OCI-LY7 (cell line): ENCODE measurements at regions not wholly inside any gene's neighbourhood (a gene's known extent, or its start where the extent isn't known, plus 50 kb on each side); places are given as distances from the start of the nearest gene placed in this dataset.

ENCODE experiments used
- BruUV-seq: library from RNA; stranded (reverse); fragments of 400-500 nt; replicated peaks from 2 replicates; lab custom pipeline; 2021; lab: Mats Ljungman, UMichigan
- CTCF ChIA-PET: fragments of 300-600 bp; sonication (Branson Sonifier 250); formaldehyde crosslinking; loops from one replicate; lab custom pipeline; 2022; ENCODE audit warnings: antibody characterized with exemption; ENCODE audit not compliant: unreplicated experiment; lab: Charles Lee
- POLR2A ChIA-PET: fragments of 300-600 bp; sonication (Branson Sonifier 250); formaldehyde crosslinking; loops from one replicate; lab custom pipeline; 2022; ENCODE audit warnings: antibody characterized with exemption; lab: Charles Lee
- DNase-seq: peaks from one replicate; pipeline ENCODE4 v3.0.0-alpha.2; 2015; ENCODE audit warnings: low spot score
- H2AFZ ChIP-seq: fragments of 200-600 bp; sonication (generic), shearing (Covaris generic); 2 replicates; pipeline ENCODE4 v1.6.1; 2014; ENCODE audit warnings: mild to moderate bottlenecking, antibody characterized with exemption, low read length, moderate library complexity
- H3K27ac ChIP-seq: fragments of 200-600 bp; sonication (generic); 2 replicates; pipeline ENCODE4 v1.5.1; 2014; ENCODE audit warnings: mixed run types, low read depth, mild to moderate bottlenecking, moderate library complexity, low read length, inconsistent platforms; ENCODE audit not compliant: poor library complexity, severe bottlenecking
- H3K36me3 ChIP-seq: fragments of 200-600 bp; sonication (generic); 2 replicates; pipeline ENCODE4 v1.6.1; 2014; ENCODE audit warnings: mild to moderate bottlenecking, antibody characterized with exemption, low read length, moderate library complexity, mixed read lengths; ENCODE audit not compliant: insufficient read depth
- H3K4me1 ChIP-seq: fragments of 200-600 bp; sonication (generic); 2 replicates; pipeline ENCODE4 v1.5.1; 2014; ENCODE audit warnings: mild to moderate bottlenecking, low read length; ENCODE audit not compliant: insufficient read depth, poor library complexity, severe bottlenecking
- H3K4me2 ChIP-seq: fragments of 200-600 bp; sonication (generic); 2 replicates; pipeline ENCODE4 v1.6.1; 2014; ENCODE audit warnings: mild to moderate bottlenecking, low read length
- H3K4me3 ChIP-seq: fragments of 200-600 bp; sonication (generic); 2 replicates; pipeline ENCODE4 v1.5.1; 2014; ENCODE audit warnings: mild to moderate bottlenecking, low read depth, low read length; ENCODE audit not compliant: poor library complexity, severe bottlenecking
- H3K79me2 ChIP-seq: fragments of 200-600 bp; sonication (generic); 2 replicates; pipeline ENCODE4 v1.6.1; 2016; ENCODE audit warnings: low read depth, mild to moderate bottlenecking, low read length, moderate library complexity, mixed read lengths; ENCODE audit not compliant: insufficient read depth
- H3K9me2 ChIP-seq: fragments of 200-600 bp; sonication (generic); 2 replicates; pipeline ENCODE4 v1.6.1; 2016; ENCODE audit warnings: mild to moderate bottlenecking, low read length, mixed read lengths; ENCODE audit not compliant: insufficient read depth
- H3K9me3 ChIP-seq: fragments of 200-600 bp; sonication (generic); 2 replicates; pipeline ENCODE4 v1.6.1; 2014; ENCODE audit warnings: mild to moderate bottlenecking, mixed run types, low read length, mixed read lengths
- H4K20me1 ChIP-seq: fragments of 200-600 bp; sonication (generic); 2 replicates; pipeline ENCODE4 v1.6.1; 2014; ENCODE audit warnings: mild to moderate bottlenecking, antibody characterized with exemption, low read length, moderate library complexity, mixed read lengths; ENCODE audit not compliant: insufficient read depth
- EZH2phosphoT487 ChIP-seq: fragments of 200-600 bp; sonication (generic); IDR thresholded peaks from 2 replicates; pipeline ENCODE4 v1.6.1; 2018; ENCODE audit warnings: low read depth, borderline replicate concordance, mild to moderate bottlenecking, mixed run types, antibody characterized with exemption, low read length, moderate library complexity, mixed read lengths
- intact Hi-C: fragments of 100-400 bp; cut with micrococcal nuclease; formaldehyde crosslinking; loops from one replicate; pipeline ENCODE4 v1.10.0; 2022; ENCODE audit not compliant: unreplicated experiment
- TF ChIP-seq, protein P1 (sequence below): fragments of 200-600 bp; sonication (generic); conservative IDR thresholded peaks from 2 replicates; pipeline ENCODE4 v1.5.1; 2014; ENCODE audit warnings: mild to moderate bottlenecking, antibody characterized with exemption, low read length, moderate library complexity, mixed read lengths

DNA sequence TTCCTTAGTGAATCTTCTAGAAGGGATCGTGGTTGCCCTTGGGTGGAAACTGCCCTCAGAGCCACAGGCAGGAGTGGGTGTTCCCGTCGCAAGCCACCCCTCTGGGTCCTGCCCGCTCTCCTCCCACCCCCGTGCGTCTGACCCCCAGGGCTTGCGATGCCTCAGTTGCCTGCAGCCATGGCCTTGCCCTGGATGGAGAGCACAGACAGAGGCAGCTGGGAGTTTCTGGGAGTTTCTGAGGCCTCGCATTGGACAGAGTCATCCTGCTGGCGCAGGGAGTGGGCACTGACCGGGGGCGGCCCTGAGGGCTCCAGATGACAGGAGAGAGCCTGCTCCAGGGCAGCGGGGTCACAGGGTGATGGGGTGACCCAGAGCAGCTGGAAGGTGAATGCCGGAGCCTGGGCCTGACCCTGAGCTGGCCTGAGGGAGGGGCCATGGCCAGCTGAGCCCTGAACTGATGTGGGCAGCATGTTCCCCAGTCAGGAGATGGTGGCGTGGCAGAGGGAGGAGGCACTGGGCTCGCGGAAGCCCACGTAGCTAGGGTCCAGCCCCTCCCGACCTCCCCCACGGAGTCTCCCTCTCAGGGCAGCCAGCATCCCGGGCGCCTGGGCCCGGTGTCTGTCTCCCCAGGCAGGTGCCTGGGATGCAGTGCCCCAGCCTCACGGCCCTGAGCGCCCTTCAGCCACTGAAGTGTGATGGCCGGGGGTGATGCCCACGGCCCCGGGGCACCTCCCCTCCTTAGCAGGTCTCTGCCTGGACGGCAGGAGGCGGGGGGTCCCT lies 1236.2 kb downstream of the BRD1 start:
- H3K4me3 ChIP-seq = no peak overlapping the region
- no peak for TF ChIP-seq EZH2phosphoT487
- TF ChIP-seq, protein P1, sequence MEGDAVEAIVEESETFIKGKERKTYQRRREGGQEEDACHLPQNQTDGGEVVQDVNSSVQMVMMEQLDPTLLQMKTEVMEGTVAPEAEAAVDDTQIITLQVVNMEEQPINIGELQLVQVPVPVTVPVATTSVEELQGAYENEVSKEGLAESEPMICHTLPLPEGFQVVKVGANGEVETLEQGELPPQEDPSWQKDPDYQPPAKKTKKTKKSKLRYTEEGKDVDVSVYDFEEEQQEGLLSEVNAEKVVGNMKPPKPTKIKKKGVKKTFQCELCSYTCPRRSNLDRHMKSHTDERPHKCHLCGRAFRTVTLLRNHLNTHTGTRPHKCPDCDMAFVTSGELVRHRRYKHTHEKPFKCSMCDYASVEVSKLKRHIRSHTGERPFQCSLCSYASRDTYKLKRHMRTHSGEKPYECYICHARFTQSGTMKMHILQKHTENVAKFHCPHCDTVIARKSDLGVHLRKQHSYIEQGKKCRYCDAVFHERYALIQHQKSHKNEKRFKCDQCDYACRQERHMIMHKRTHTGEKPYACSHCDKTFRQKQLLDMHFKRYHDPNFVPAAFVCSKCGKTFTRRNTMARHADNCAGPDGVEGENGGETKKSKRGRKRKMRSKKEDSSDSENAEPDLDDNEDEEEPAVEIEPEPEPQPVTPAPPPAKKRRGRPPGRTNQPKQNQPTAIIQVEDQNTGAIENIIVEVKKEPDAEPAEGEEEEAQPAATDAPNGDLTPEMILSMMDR = no peak
- POLR2A ChIA-PET = no interaction called here
- CTCF ChIA-PET = no interaction called here
- no peaks in the 10 kb centered on the region for H4K20me1 ChIP-seq
- no peaks in the 10 kb centered on the region for H3K9me3 ChIP-seq
- intact Hi-C loops = no loop called here
- no peaks in the 10 kb centered on the region for H3K36me3 ChIP-seq
- no peak for DNase-seq
- BruUV-seq = no TSS peak
- no peaks in the 10 kb centered on the region for H3K79me2 ChIP-seq
- no peak overlapping the region for H2AFZ ChIP-seq
- no peak overlapping the region for H3K27ac ChIP-seq
- no peaks in the 10 kb centered on the region for H3K4me1 ChIP-seq
- H3K9me2 ChIP-seq = no peaks in the 10 kb centered on the region
- no peak overlapping the region for H3K4me2 ChIP-seq

DNA sequence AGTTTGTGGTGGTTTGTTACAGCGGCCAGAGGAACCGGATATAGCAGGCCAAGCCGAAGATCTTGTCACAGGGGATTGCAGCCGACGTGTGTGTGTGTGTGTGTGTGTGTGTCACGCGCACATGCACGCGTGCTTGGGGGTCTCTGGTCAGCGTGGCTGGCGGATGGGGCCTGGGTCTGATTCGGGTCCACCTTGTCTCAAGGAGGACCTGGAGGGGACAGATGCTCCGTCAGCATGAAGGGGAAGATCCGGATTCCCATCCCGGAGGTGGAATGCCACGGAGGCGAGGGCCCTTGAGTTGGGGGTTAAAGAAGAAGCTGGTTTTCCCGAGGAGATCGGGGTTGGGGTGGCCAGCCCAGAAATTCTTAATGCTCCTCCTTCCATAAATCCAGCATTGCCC lies 1237.8 kb downstream of the BRD1 start:
- H3K79me2 ChIP-seq = no peaks in the 10 kb centered on the region
- H2AFZ ChIP-seq = no peak overlapping the region
- no TSS peak for BruUV-seq
- H4K20me1 ChIP-seq = no peaks in the 10 kb centered on the region
- no peak for DNase-seq
- TF ChIP-seq EZH2phosphoT487 = no peak
- TF ChIP-seq, protein P1 = no peak
- H3K36me3 ChIP-seq = no peaks in the 10 kb centered on the region
- H3K27ac ChIP-seq = no peak overlapping the region
- ChIA-PET POLR2A (no interaction called here), CTCF (no interaction called here)
- no peaks in the 10 kb centered on the region for H3K9me2 ChIP-seq
- intact Hi-C loops = no loop called here
- H3K4me2 ChIP-seq = no peak overlapping the region
- H3K4me3 ChIP-seq = no peak overlapping the region
- H3K9me3 ChIP-seq = 0 out of 2 replicates have a peak, but pooled peaks cover under 1% of the 10 kb centered on the region
- no peaks in the 10 kb centered on the region for H3K4me1 ChIP-seq

DNA sequence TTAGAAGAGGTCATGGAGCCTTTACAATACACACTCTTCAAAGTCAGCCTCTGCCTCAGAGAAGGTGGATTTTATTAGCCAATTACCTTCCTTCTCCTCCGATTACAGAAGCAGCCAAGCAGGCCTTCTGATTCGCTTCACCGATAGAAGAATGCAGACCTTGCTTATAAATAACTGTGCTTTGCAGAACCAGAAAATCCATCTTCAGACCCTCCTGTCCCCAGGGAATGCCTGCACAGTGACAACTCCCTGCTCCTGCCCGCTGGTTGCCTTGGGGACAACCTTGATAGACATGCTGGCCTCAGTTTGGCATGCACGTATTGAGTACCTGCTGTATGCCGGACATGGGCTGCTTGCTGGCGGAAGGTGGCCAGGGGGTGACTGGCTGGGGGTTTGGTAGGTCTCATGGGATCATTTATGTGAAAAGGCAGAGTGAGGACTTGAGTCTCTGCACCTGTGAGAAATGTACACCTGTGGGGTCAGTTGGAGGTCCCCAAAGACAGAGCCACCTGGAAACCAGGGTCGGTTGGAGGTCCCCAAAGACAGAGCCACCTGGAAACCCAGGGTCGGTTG lies 1238.7 kb downstream of the BRD1 start:
- intact Hi-C loops = no loop called here
- ChIA-PET POLR2A (no interaction called here), CTCF (no interaction called here)
- Histone ChIP-seq H4K20me1 (no peaks in the 10 kb centered on the region), H3K4me1 (no peaks in the 10 kb centered on the region), H3K9me3 (peaks cover 10% of the 10 kb centered on the region; the same call in 1 of the 2 replicates), H3K9me2 (no peaks in the 10 kb centered on the region), H3K36me3 (no peaks in the 10 kb centered on the region), H3K4me3 (no peak overlapping the region), H3K79me2 (no peaks in the 10 kb centered on the region), H2AFZ (no peak overlapping the region), H3K4me2 (no peak overlapping the region), H3K27ac (no peak overlapping the region)
- BruUV-seq = no TSS peak
- no peak for DNase-seq
- TF ChIP-seq, protein P1 = no peak
- TF ChIP-seq EZH2phosphoT487 = no peak
